ENCODE measurements at regions not wholly inside any gene's neighbourhood (a gene's known extent, or its start where the extent isn't known, plus 50 kb on each side); places are given as distances from the start of the nearest gene placed in this dataset.

DNA sequence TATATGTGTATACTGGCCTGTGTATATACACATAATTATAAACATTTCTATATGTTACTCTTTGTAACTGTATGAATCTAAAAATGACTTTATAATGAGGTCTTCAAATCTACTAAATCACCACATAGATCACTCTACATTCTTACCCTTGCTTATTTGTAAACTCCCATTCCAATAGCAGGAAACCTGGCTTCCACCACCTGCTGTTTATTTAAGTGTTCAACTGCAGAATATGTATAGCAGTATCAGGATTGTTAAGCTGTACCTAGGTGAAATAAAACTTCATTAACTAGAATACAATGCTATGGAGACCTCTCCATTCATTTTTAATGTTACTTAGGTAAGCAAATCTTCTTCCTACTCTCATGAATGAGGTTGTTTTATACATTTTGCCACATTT lies 1351.1 kb upstream of the B3GALT2 start:
- TF ChIP-seq POLR2A (IDR thresholded peaks at IDR 0.05; ENCODE audit: low read depth, low read length) = no peak
- TF ChIP-seq POLR2AphosphoS5 (IDR thresholded peaks at IDR 0.05; ENCODE audit: low read depth, low read length) = no peak
- TF ChIP-seq TAF1 (IDR thresholded peaks at IDR 0.05; ENCODE audit: low read depth, low read length) = no peak
- no peak for TF ChIP-seq PAX5 (IDR thresholded peaks at IDR 0.05; ENCODE audit: insufficient read depth, low read length, severe bottlenecking)
- no peak for TF ChIP-seq SPI1 (IDR thresholded peaks at IDR 0.05; ENCODE audit: low read depth, low read length)
